GM12891 (cell line): ENCODE measurements at regions not wholly inside any gene's neighbourhood (a gene's known extent, or its start where the extent isn't known, plus 50 kb on each side); places are given as distances from the start of the nearest gene placed in this dataset.

Experiments used
- DNase-seq: peaks from one replicate; pipeline ENCODE4 v3.0.0; 2011; ENCODE audit warnings: low spot score; ENCODE audit not compliant: insufficient read length
- FAIRE-seq: peaks from 2 replicates; lab custom pipeline; 2011; peaks lifted over from hg19 to GRCh38; lab: Jason Lieb, UNC
- PAX5 ChIP-seq: IDR thresholded peaks from 2 replicates; pipeline ENCODE4 v1.6.1; 2011; ENCODE audit warnings: low read length, moderate library complexity, mild to moderate bottlenecking; ENCODE audit not compliant: insufficient read depth, severe bottlenecking
- POLR2A ChIP-seq: IDR thresholded peaks from 2 replicates; pipeline ENCODE4 v1.6.1; 2011; ENCODE audit warnings: low read depth, low read length, control low read depth
- POLR2AphosphoS5 ChIP-seq: IDR thresholded peaks from 2 replicates; pipeline ENCODE4 v1.6.1; 2011; ENCODE audit warnings: low read depth, low read length, control low read depth
- POU2F2 ChIP-seq: IDR thresholded peaks from 2 replicates; pipeline ENCODE4 v1.6.1; 2011; ENCODE audit warnings: low read depth, mild to moderate bottlenecking, control low read depth, low read length, moderate library complexity
- SPI1 ChIP-seq: IDR thresholded peaks from 2 replicates; pipeline ENCODE4 v1.6.1; 2011; ENCODE audit warnings: low read depth, low read length, control low read depth
- TAF1 ChIP-seq: IDR thresholded peaks from 2 replicates; pipeline ENCODE4 v1.6.1; 2011; ENCODE audit warnings: low read depth, low read length, control low read depth

DNA sequence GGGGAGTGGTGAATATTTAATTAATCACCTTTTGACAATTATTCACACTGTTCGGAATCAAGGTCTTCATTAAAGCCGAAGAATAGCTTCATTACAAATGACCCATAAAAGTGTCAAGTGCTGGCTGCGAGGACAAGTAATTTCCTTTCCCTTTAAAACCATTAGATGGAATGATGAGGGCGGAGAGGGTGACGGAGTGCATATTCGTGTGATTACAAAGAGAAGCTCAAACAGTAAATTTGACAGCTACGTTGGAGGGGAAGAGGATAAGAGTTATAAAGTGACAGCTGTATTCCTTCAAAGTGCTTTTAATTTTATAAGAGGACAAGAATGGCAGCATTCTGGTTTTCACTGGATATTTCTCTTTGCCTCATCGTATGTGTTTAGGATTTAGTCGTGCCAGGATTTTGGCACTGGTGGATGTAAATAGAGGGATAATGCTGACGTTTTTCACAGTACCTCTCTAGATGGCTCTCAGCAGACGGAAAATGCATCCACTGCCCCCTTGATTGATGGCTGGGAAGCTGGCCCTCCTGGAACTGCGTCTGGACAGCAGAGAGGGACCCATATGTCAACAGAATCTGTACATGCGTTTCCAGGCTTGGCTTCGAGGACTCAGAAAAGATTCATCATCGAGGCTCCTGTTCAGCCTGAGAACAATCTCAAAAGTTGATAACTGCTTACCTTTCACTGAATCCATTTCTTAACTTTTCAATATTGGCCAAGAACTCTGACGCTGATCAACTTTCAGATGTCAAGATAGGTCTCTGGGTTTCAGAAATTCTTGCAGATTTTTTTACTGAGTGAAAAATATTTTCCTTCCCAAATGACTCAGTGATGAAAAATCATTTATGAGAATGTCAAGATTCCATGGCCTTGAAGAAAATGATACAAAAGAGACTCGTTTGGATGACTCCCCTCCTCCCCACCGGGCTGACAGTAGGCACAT is 50.4 kb upstream of the IRX2 start:
- FAIRE-seq = no peak
- TF ChIP-seq POLR2A = no peak
- TF ChIP-seq POLR2AphosphoS5 = no peak
- no peak for TF ChIP-seq PAX5
- TF ChIP-seq SPI1 = no peak
- no peak for TF ChIP-seq POU2F2
- TF ChIP-seq TAF1 = no peak
- no peak for DNase-seq
